ENCODE measurements at regions not wholly inside any gene's neighbourhood (a gene's known extent, or its start where the extent isn't known, plus 50 kb on each side); places are given as distances from the start of the nearest gene placed in this dataset.

GRCh38 chr3:167100200-167100599, 279.9 kb downstream of the ZBBX start:
- peaks cover 5% of the 10 kb centered on the region for H3K9me3 Mint-ChIP-seq
- H3K36me3 ChIP-seq (ENCODE audit: insufficient read depth, low read length): no peaks in the 10 kb centered on the region
- CTCF ChIA-PET: interaction anchor here (0.8 kb wide), 1 partner anchor 9 kb away, joined by 3 read pairs; no protein-coding TSS in a partner anchor
- no peaks in the 10 kb centered on the region for H3K27me3 ChIP-seq (ENCODE audit: control insufficient read depth in 1 of 2, insufficient read depth in 2 of 2, low read length in 2 of 2)
- H3K27ac ChIP-seq (ENCODE audit: low read depth in 1 of 2, low read length in 2 of 2): no peak overlapping the region
- no peaks in the 10 kb centered on the region for H3K9me3 ChIP-seq (ENCODE audit: control insufficient read depth in 1 of 2, insufficient read depth in 1 of 2, low read length in 2 of 2)
- DNase-seq (no peak), ATAC-seq (ENCODE audit: poor library complexity) (no peak)
- H3K27me3 Mint-ChIP-seq: no peaks in the 10 kb centered on the region
- POLR2A ChIA-PET: no interaction called here
- H3K36me3 Mint-ChIP-seq (ENCODE audit: low read depth): no peaks in the 10 kb centered on the region
- H3K4me1 ChIP-seq (ENCODE audit: insufficient read depth, low read length): no peaks in the 10 kb centered on the region
- H3K27ac Mint-ChIP-seq: no peak overlapping the region
- H3K4me3 Mint-ChIP-seq: no peak overlapping the region
- H3K4me1 Mint-ChIP-seq (ENCODE audit: low read depth): no peaks in the 10 kb centered on the region
- intact Hi-C loops (cut with DNase I, micrococcal nuclease): no loop called here
- no peak overlapping the region for H3K4me3 ChIP-seq (ENCODE audit: low read length)
- TF ChIP-seq CTCF (IDR thresholded peaks at IDR 0.05): no peak

GRCh38 chr3:167095976-167096375, 284.1 kb downstream of the ZBBX start:
- no peak overlapping the region for H3K27ac Mint-ChIP-seq
- H3K9me3 Mint-ChIP-seq: peaks cover 5% of the 10 kb centered on the region
- ChIA-PET POLR2A (no interaction called here), CTCF (no interaction called here)
- TF ChIP-seq CTCF (IDR thresholded peaks at IDR 0.05): no peak
- intact Hi-C loops (cut with DNase I, micrococcal nuclease): no loop called here
- Histone ChIP-seq H3K4me1 (ENCODE audit: insufficient read depth, low read length) (no peaks in the 10 kb centered on the region), H3K9me3 (ENCODE audit: control insufficient read depth in 1 of 2, insufficient read depth in 1 of 2, low read length in 2 of 2) (no peaks in the 10 kb centered on the region), H3K27me3 (ENCODE audit: control insufficient read depth in 1 of 2, insufficient read depth in 2 of 2, low read length in 2 of 2) (no peaks in the 10 kb centered on the region), H3K36me3 (ENCODE audit: insufficient read depth, low read length) (no peaks in the 10 kb centered on the region), H3K27ac (ENCODE audit: low read depth in 1 of 2, low read length in 2 of 2) (no peak overlapping the region), H3K4me3 (ENCODE audit: low read length) (no peak overlapping the region)
- no peaks in the 10 kb centered on the region for H3K4me1 Mint-ChIP-seq (ENCODE audit: low read depth)
- DNase-seq (no peak), ATAC-seq (ENCODE audit: poor library complexity) (no peak)
- no peaks in the 10 kb centered on the region for H3K27me3 Mint-ChIP-seq
- H3K4me3 Mint-ChIP-seq: no peak overlapping the region
- H3K36me3 Mint-ChIP-seq (ENCODE audit: low read depth): no peaks in the 10 kb centered on the region

- Mint-ChIP-seq H3K36me3 (ENCODE audit: low read depth) (no peaks in the 10 kb centered on the region), H3K27me3 (no peaks in the 10 kb centered on the region), H3K27ac (no peak overlapping the region), H3K9me3 (peaks cover 5% of the 10 kb centered on the region), H3K4me3 (no peak overlapping the region), H3K4me1 (ENCODE audit: low read depth) (no peaks in the 10 kb centered on the region)
- DNase-seq (no peak), ATAC-seq (ENCODE audit: poor library complexity) (no peak)
- H3K9me3 ChIP-seq (ENCODE audit: control insufficient read depth in 1 of 2, insufficient read depth in 1 of 2, low read length in 2 of 2): no peaks in the 10 kb centered on the region
- no peaks in the 10 kb centered on the region for H3K4me1 ChIP-seq (ENCODE audit: insufficient read depth, low read length)
- no peak for TF ChIP-seq CTCF (IDR thresholded peaks at IDR 0.05)
- CTCF ChIA-PET: no interaction called here
- no peaks in the 10 kb centered on the region for H3K27me3 ChIP-seq (ENCODE audit: control insufficient read depth in 1 of 2, insufficient read depth in 2 of 2, low read length in 2 of 2)
- H3K36me3 ChIP-seq (ENCODE audit: insufficient read depth, low read length): no peaks in the 10 kb centered on the region
- POLR2A ChIA-PET: no interaction called here
- H3K27ac ChIP-seq (ENCODE audit: low read depth in 1 of 2, low read length in 2 of 2): no peak overlapping the region
- intact Hi-C loops (cut with DNase I, micrococcal nuclease): no loop called here
- H3K4me3 ChIP-seq (ENCODE audit: low read length): no peak overlapping the region
These were observed 285.5 kb downstream of the ZBBX start for GRCh38 chr3:167094632-167095031.

Data from CD4-positive, alpha-beta T cell (primary cell).